ENCODE measurements at regions not wholly inside any gene's neighbourhood (a gene's known extent, or its start where the extent isn't known, plus 50 kb on each side); places are given as distances from the start of the nearest gene placed in this dataset.

- no peak for TF ChIP-seq CTCF (optimal IDR thresholded peaks at IDR 0.05 in 1 of 3, IDR thresholded peaks at IDR 0.05 in 1 of 3, conservative IDR thresholded peaks at IDR 0.05 in 1 of 3; ENCODE audit: extremely low read depth in 1 of 3, insufficient read depth in 2 of 3, low read length in 3 of 3)
- no peak for TF ChIP-seq EZH2 (IDR thresholded peaks at IDR 0.05; ENCODE audit: low read length)
Observed at GRCh38 chr4:138909587-138909986, 106.0 kb upstream of the NOCT start.
